NCI-H748 treated with DMSO at 0.1 percent for 48 hours (cell line): ENCODE measurements at regions not wholly inside any gene's neighbourhood (a gene's known extent, or its start where the extent isn't known, plus 50 kb on each side); places are given as distances from the start of the nearest gene placed in this dataset.

ENCODE experiments used
- DNase-seq: peaks from one replicate; lab custom pipeline; 2025; lab: John Stamatoyannopoulos, UW

GRCh38 chr1:162966613-162967012, 102.5 kb upstream of the RGS4 start:
- no peak for DNase-seq

GRCh38 chr1:162964901-162965300, 103.9 kb upstream of the CCDC190 start:
- no peak for DNase-seq

- no peak for DNase-seq
Measured at GRCh38 chr1:162956922-162957321, 95.9 kb upstream of the CCDC190 start.

GRCh38 chr1:162954824-162955223, 93.8 kb upstream of the CCDC190 start:
- DNase-seq = no peak

GRCh38 chr1:162952956-162953355, 92.0 kb upstream of the CCDC190 start:
- no peak for DNase-seq

- no peak for DNase-seq
Measured at GRCh38 chr1:162951553-162952315, 90.8 kb upstream of the CCDC190 start.

- DNase-seq = no peak
Measured at GRCh38 chr1:162950187-162950586, 89.2 kb upstream of the CCDC190 start.

- DNase-seq = no peak
Measured at GRCh38 chr1:162946701-162947100, 85.7 kb upstream of the CCDC190 start.

- DNase-seq = no peak
Measured at GRCh38 chr1:162944974-162945674, 84.1 kb upstream of the CCDC190 start.

- no peak for DNase-seq
Measured at GRCh38 chr1:162943622-162944021, 82.6 kb upstream of the CCDC190 start.

GRCh38 chr1:162942916-162943559, 82.1 kb upstream of the CCDC190 start:
- no peak for DNase-seq

- no peak for DNase-seq
Measured at GRCh38 chr1:162941024-162941423, 80.0 kb upstream of the CCDC190 start.

- no peak for DNase-seq
Measured at GRCh38 chr1:162939035-162939434, 78.1 kb upstream of the CCDC190 start.

GRCh38 chr1:162937716-162938395, 76.9 kb upstream of the CCDC190 start:
- DNase-seq = no peak

- no peak for DNase-seq
Measured at GRCh38 chr1:162930976-162931560, 70.1 kb upstream of the CCDC190 start.

GRCh38 chr1:162930532-162930931, 69.6 kb upstream of the CCDC190 start:
- no peak for DNase-seq

- no peak for DNase-seq
Measured at GRCh38 chr1:162929177-162929576, 68.2 kb upstream of the CCDC190 start.

- no peak for DNase-seq
Measured at GRCh38 chr1:162928141-162928540, 67.2 kb upstream of the CCDC190 start.

GRCh38 chr1:162927421-162927820, 66.4 kb upstream of the CCDC190 start:
- DNase-seq = peak; percentile 86

- no peak for DNase-seq
Measured at GRCh38 chr1:162926906-162927305, 65.9 kb upstream of the CCDC190 start.

GRCh38 chr1:162924179-162924578, 63.2 kb upstream of the CCDC190 start:
- DNase-seq = peak; percentile 7

- peak; percentile 83 for DNase-seq
Measured at GRCh38 chr1:162922201-162922600, 61.2 kb upstream of the CCDC190 start.
